ENCODE measurements at regions not wholly inside any gene's neighbourhood (a gene's known extent, or its start where the extent isn't known, plus 50 kb on each side); places are given as distances from the start of the nearest gene placed in this dataset.

GRCh38 chr11:110828086-110828485 lies 115.8 kb upstream of the ARHGAP20 start:
- Histone ChIP-seq H3K9me3 (no peaks in the 10 kb centered on the region), H3K4me3 (no peak overlapping the region), H3K4me1 (no peaks in the 10 kb centered on the region), H3K9ac (ENCODE audit: low read depth in 2 of 2, low read length in 2 of 2) (no peak overlapping the region), H3K36me3 (no peaks in the 10 kb centered on the region), H3K27me3 (no peaks in the 10 kb centered on the region), H3K27ac (no peak overlapping the region)
- no peak for TF ChIP-seq CTCF (IDR thresholded peaks at IDR 0.05)
- intact Hi-C loops (cut with DNase I): no loop called here
- no peak for DNase-seq

DNA sequence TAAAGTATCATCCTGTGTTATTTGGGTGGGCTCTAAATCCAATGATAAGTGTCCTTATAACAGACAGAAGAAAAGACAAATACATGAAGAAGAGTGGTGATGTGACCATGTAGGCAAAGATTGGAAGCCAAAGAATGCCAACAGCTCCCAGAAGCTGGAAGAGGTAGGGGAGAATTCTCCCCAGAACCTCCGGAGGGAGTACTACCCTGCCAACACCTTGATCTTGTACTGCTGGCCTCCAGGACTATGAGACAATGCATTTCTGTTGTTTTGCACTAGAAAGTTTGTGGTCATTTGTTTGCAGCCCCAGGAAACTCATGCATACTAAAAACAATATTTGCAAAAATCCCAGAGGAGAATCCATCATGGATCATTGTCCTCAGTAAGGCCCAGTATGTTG lies 115.0 kb upstream of the ARHGAP20 start:
- TF ChIP-seq CTCF (IDR thresholded peaks at IDR 0.05): no peak
- DNase-seq: no peak
- intact Hi-C loops (cut with DNase I): no loop called here

DNA sequence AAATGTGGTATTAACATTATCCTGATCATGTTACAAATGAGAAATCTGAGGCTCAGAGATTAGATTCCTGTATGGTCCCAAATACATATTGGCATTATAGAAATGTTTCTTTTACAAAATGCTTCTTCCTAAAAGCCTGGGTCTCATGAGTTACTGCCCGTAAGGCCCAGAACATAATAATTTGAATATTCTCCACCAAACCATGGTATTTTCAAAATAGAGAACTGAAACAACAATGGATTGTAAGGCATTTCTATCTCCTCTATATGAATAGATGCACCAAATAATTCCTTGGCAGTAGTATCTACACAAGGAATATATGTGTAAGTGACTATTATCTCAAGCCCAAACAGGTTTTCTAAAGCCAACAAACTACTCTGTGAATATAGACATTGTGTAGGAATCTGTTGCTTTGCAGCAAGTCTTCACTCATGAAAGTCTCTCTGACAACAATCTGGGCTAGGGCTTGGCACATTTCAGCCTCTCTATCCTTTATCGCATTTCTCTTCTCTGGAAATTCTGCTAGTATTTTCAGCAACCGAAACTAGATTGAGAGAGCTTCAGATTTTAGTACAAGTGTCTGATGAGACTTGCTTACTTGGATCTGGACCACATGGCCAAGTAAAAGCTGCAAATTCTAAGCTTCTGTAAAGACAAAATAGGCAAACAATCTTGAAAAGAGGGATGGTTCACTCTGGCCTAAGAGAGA lies 112.8 kb upstream of the ARHGAP20 start:
- TF ChIP-seq CTCF (IDR thresholded peaks at IDR 0.05): no peak
- H3K36me3 ChIP-seq: no peaks in the 10 kb centered on the region
- no peaks in the 10 kb centered on the region for H3K27me3 ChIP-seq
- intact Hi-C loops (cut with DNase I): no loop called here
- no peaks in the 10 kb centered on the region for H3K9me3 ChIP-seq
- no peak overlapping the region for H3K27ac ChIP-seq
- no peak for DNase-seq
- no peak overlapping the region for H3K9ac ChIP-seq (ENCODE audit: low read depth in 2 of 2, low read length in 2 of 2)
- H3K4me1 ChIP-seq: no peaks in the 10 kb centered on the region
- no peak overlapping the region for H3K4me3 ChIP-seq

More for the DNA sequence above, 115.0 kb upstream of the ARHGAP20 start:
- Histone ChIP-seq H3K36me3 (no peaks in the 10 kb centered on the region), H3K4me1 (no peaks in the 10 kb centered on the region), H3K9ac (ENCODE audit: low read depth in 2 of 2, low read length in 2 of 2) (no peak overlapping the region), H3K27me3 (no peaks in the 10 kb centered on the region), H3K4me3 (no peak overlapping the region), H3K27ac (no peak overlapping the region), H3K9me3 (no peaks in the 10 kb centered on the region)

GRCh38 chr11:110818032-110818687 lies 105.9 kb upstream of the ARHGAP20 start:
- no peak for TF ChIP-seq CTCF (IDR thresholded peaks at IDR 0.05)
- DNase-seq: no peak
- no peaks in the 10 kb centered on the region for H3K36me3 ChIP-seq
- H3K4me1 ChIP-seq: no peaks in the 10 kb centered on the region
- H3K9ac ChIP-seq (ENCODE audit: low read depth in 2 of 2, low read length in 2 of 2): no peak overlapping the region
- no peaks in the 10 kb centered on the region for H3K27me3 ChIP-seq
- H3K4me3 ChIP-seq: no peak overlapping the region
- no peaks in the 10 kb centered on the region for H3K9me3 ChIP-seq
- no peak overlapping the region for H3K27ac ChIP-seq
- intact Hi-C loops (cut with DNase I): no loop called here

- no peaks in the 10 kb centered on the region for H3K9me3 ChIP-seq
- intact Hi-C loops (cut with DNase I): no loop called here
- no peaks in the 10 kb centered on the region for H3K27me3 ChIP-seq
- no peak overlapping the region for H3K9ac ChIP-seq (ENCODE audit: low read depth in 2 of 2, low read length in 2 of 2)
- no peak for DNase-seq
- H3K27ac ChIP-seq: no peak overlapping the region
- no peaks in the 10 kb centered on the region for H3K36me3 ChIP-seq
- TF ChIP-seq CTCF (IDR thresholded peaks at IDR 0.05): no peak
- no peak overlapping the region for H3K4me3 ChIP-seq
- H3K4me1 ChIP-seq: no peaks in the 10 kb centered on the region
Observed at GRCh38 chr11:110812086-110812733, 100.0 kb upstream of the ARHGAP20 start.
